ENCODE measurements at regions not wholly inside any gene's neighbourhood (a gene's known extent, or its start where the extent isn't known, plus 50 kb on each side); places are given as distances from the start of the nearest gene placed in this dataset.

- TF ChIP-seq CTCF (IDR thresholded peaks at IDR 0.05) (no peak), POLR2A (IDR thresholded peaks at IDR 0.05) (no peak)
These were observed 271.4 kb upstream of the POU3F3 start for GRCh38 chr2:104582471-104582870.
